ENCODE measurements at regions not wholly inside any gene's neighbourhood (a gene's known extent, or its start where the extent isn't known, plus 50 kb on each side); places are given as distances from the start of the nearest gene placed in this dataset.

- H3K4me2 ChIP-seq (ENCODE audit: insufficient read depth, low read length), result no peak overlapping the region
- no peaks in the 10 kb centered on the region for H3K36me3 ChIP-seq (ENCODE audit: insufficient read depth, low read length)
- no peaks in the 10 kb centered on the region for H3K27me3 ChIP-seq (ENCODE audit: insufficient read depth, low read length)
- no peaks in the 10 kb centered on the region for H3K4me1 ChIP-seq (ENCODE audit: insufficient read depth, low read length)
- H4K20me1 ChIP-seq (ENCODE audit: insufficient read depth, low read length), result no peaks in the 10 kb centered on the region
- no peak for DNase-seq (ENCODE audit: insufficient read length, low spot score, missing footprints)
- H2AFZ ChIP-seq (ENCODE audit: low read length), result no peak overlapping the region
- no peaks in the 10 kb centered on the region for H3K79me2 ChIP-seq (ENCODE audit: insufficient read depth, low read length)
- TF ChIP-seq CTCF (IDR thresholded peaks at IDR 0.05; ENCODE audit: extremely low read depth, low read depth, low read length), result no peak
- H3K4me3 ChIP-seq (ENCODE audit: insufficient read depth, low read length), result no peak overlapping the region
- H3K9me3 ChIP-seq (ENCODE audit: low read depth, low read length), result no peaks in the 10 kb centered on the region
- H3K27ac ChIP-seq (ENCODE audit: low read depth, low read length), result no peak overlapping the region
Observed at GRCh38 chr14:88947646-88948598, 123.5 kb downstream of the TTC8 start.

- no peaks in the 10 kb centered on the region for H4K20me1 ChIP-seq (ENCODE audit: insufficient read depth, low read length)
- H2AFZ ChIP-seq (ENCODE audit: low read length), result no peak overlapping the region
- no peaks in the 10 kb centered on the region for H3K27me3 ChIP-seq (ENCODE audit: insufficient read depth, low read length)
- DNase-seq (ENCODE audit: insufficient read length, low spot score, missing footprints), result no peak
- no peak for TF ChIP-seq CTCF (IDR thresholded peaks at IDR 0.05; ENCODE audit: extremely low read depth, low read depth, low read length)
- H3K27ac ChIP-seq (ENCODE audit: low read depth, low read length), result no peak overlapping the region
- no peaks in the 10 kb centered on the region for H3K36me3 ChIP-seq (ENCODE audit: insufficient read depth, low read length)
- H3K4me3 ChIP-seq (ENCODE audit: insufficient read depth, low read length), result no peak overlapping the region
- H3K9me3 ChIP-seq (ENCODE audit: low read depth, low read length), result no peaks in the 10 kb centered on the region
- H3K4me2 ChIP-seq (ENCODE audit: insufficient read depth, low read length), result no peak overlapping the region
- no peaks in the 10 kb centered on the region for H3K79me2 ChIP-seq (ENCODE audit: insufficient read depth, low read length)
- H3K4me1 ChIP-seq (ENCODE audit: insufficient read depth, low read length), result no peaks in the 10 kb centered on the region
Observed at GRCh38 chr14:88950069-88950468, 125.6 kb downstream of the TTC8 start.

GRCh38 chr14:88951370-88951769 is 126.9 kb downstream of the TTC8 start:
- Histone ChIP-seq H2AFZ (ENCODE audit: low read length) (no peak overlapping the region), H3K9me3 (ENCODE audit: low read depth, low read length) (no peaks in the 10 kb centered on the region), H3K4me1 (ENCODE audit: insufficient read depth, low read length) (no peaks in the 10 kb centered on the region), H3K36me3 (ENCODE audit: insufficient read depth, low read length) (no peaks in the 10 kb centered on the region), H3K27me3 (ENCODE audit: insufficient read depth, low read length) (no peaks in the 10 kb centered on the region), H3K4me3 (ENCODE audit: insufficient read depth, low read length) (no peak overlapping the region), H3K27ac (ENCODE audit: low read depth, low read length) (no peak overlapping the region), H3K4me2 (ENCODE audit: insufficient read depth, low read length) (no peak overlapping the region), H3K79me2 (ENCODE audit: insufficient read depth, low read length) (no peaks in the 10 kb centered on the region), H4K20me1 (ENCODE audit: insufficient read depth, low read length) (no peaks in the 10 kb centered on the region)
- no peak for DNase-seq (ENCODE audit: insufficient read length, low spot score, missing footprints)
- TF ChIP-seq CTCF (IDR thresholded peaks at IDR 0.05; ENCODE audit: extremely low read depth, low read depth, low read length), result no peak

- Histone ChIP-seq H4K20me1 (ENCODE audit: insufficient read depth, low read length) (no peaks in the 10 kb centered on the region), H2AFZ (ENCODE audit: low read length) (no peak overlapping the region)
Observed at GRCh38 chr14:88952901-88953300, 128.4 kb downstream of the TTC8 start.

More at GRCh38 chr14:88952901-88953300, 128.4 kb downstream of the TTC8 start:
- Histone ChIP-seq H3K4me3 (ENCODE audit: insufficient read depth, low read length) (no peak overlapping the region), H3K27me3 (ENCODE audit: insufficient read depth, low read length) (no peaks in the 10 kb centered on the region), H3K79me2 (ENCODE audit: insufficient read depth, low read length) (no peaks in the 10 kb centered on the region), H3K9me3 (ENCODE audit: low read depth, low read length) (no peaks in the 10 kb centered on the region), H3K36me3 (ENCODE audit: insufficient read depth, low read length) (no peaks in the 10 kb centered on the region), H3K4me1 (ENCODE audit: insufficient read depth, low read length) (no peaks in the 10 kb centered on the region), H3K4me2 (ENCODE audit: insufficient read depth, low read length) (no peak overlapping the region), H3K27ac (ENCODE audit: low read depth, low read length) (no peak overlapping the region)
- TF ChIP-seq CTCF (IDR thresholded peaks at IDR 0.05; ENCODE audit: extremely low read depth, low read depth, low read length), result no peak
- DNase-seq (ENCODE audit: insufficient read length, low spot score, missing footprints), result no peak
